AG09309 (cell line): ENCODE measurements at regions not wholly inside any gene's neighbourhood (a gene's known extent, or its start where the extent isn't known, plus 50 kb on each side); places are given as distances from the start of the nearest gene placed in this dataset.

Experiments used
- DNase-seq: peaks from one replicate; pipeline ENCODE4 v3.0.0-alpha.2; 2010; ENCODE audit warnings: low read depth
- H3K4me3 ChIP-seq: 2 replicates; pipeline ENCODE4 v1.5.1; 2011; ENCODE audit warnings: mild to moderate bottlenecking, low read depth, low read length, moderate library complexity; ENCODE audit not compliant: control insufficient read depth
- CTCF ChIP-seq: IDR thresholded peaks from 2 replicates; pipeline ENCODE4 v1.5.1; 2011; ENCODE audit warnings: mild to moderate bottlenecking, low read depth, low read length, inconsistent platforms; ENCODE audit not compliant: insufficient read depth, control insufficient read depth; ENCODE audit errors: missing control alignments

DNA sequence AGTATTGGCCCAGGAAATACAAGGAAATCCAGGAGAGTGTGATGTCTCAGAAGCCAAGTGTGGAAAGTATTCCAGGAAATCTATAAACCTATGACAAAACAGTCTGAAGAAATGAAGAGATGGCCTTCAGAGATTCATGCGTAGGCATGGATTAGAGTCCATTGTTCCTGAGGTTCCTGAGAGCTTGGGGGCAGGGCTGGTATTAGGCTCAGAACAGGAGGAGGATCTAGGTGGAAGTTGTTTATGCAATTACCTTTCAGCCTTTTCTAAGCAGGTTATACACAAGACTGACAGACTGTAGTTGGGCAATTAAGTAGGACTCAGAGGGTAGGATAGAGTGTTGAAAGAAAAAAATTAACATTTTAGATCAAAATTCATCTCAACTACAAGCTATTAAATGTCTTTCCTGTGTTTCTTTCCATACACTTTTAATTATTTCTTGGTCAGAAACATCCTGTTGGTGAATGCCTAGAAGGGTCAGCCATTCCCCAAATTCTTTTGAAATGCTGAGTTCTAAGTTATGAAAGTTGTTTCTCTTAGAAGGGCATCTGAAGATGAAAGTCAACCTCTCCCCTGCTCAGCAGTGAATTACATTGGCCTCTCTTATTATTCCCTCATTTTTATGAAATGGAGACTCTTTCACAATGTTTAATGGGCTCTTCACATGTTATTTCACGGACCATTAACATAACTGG, 201.2 kb upstream of the MYLIP start:
- DNase-seq = no peak
- H3K4me3 ChIP-seq = no peak overlapping the region
- no peak for TF ChIP-seq CTCF

GRCh38 chr6:15926256-15926655, 202.6 kb upstream of the MYLIP start:
- no peak for TF ChIP-seq CTCF
- H3K4me3 ChIP-seq = no peak overlapping the region

GRCh38 chr6:15924893-15925292, 204.0 kb upstream of the MYLIP start:
- TF ChIP-seq CTCF = no peak
- DNase-seq = no peak
- no peak overlapping the region for H3K4me3 ChIP-seq

More at GRCh38 chr6:15926256-15926655, 202.6 kb upstream of the MYLIP start:
- no peak for DNase-seq

- no peak for TF ChIP-seq CTCF
- no peak overlapping the region for H3K4me3 ChIP-seq
- peak; percentile 63 for DNase-seq
Observed at GRCh38 chr6:15922510-15923250, 206.2 kb upstream of the MYLIP start.

- no peak overlapping the region for H3K4me3 ChIP-seq
- DNase-seq = no peak
- TF ChIP-seq CTCF = no peak
Observed at GRCh38 chr6:15921243-15921642, 207.6 kb upstream of the MYLIP start.

GRCh38 chr6:15916581-15916980, 212.3 kb upstream of the MYLIP start:
- no peak for TF ChIP-seq CTCF
- H3K4me3 ChIP-seq = no peak overlapping the region

More at GRCh38 chr6:15916581-15916980, 212.3 kb upstream of the MYLIP start:
- no peak for DNase-seq
